DND-41 (cell line): ENCODE measurements at regions not wholly inside any gene's neighbourhood (a gene's known extent, or its start where the extent isn't known, plus 50 kb on each side); places are given as distances from the start of the nearest gene placed in this dataset.

ENCODE experiments used
- CTCF ChIP-seq: IDR thresholded peaks from 2 replicates; pipeline ENCODE4 v1.5.1; 2012; ENCODE audit warnings: borderline replicate concordance, low read length, moderate library complexity, mild to moderate bottlenecking; ENCODE audit not compliant: poor library complexity, severe bottlenecking; ENCODE audit errors: extremely low read depth
- EZH2 ChIP-seq: IDR thresholded peaks from 3 replicates; pipeline ENCODE4 v1.6.1; 2012; ENCODE audit warnings: borderline replicate concordance, low read depth, mild to moderate bottlenecking, moderate library complexity, low read length, inconsistent platforms; ENCODE audit not compliant: severe bottlenecking

GRCh38 chr9:90502134-90502533 is 140.5 kb downstream of the DIRAS2 start:
- TF ChIP-seq CTCF (no peak), EZH2 (no peak)
